Stimulated activated CD8-positive, alpha-beta memory T cell treated with anti-CD3 and anti-CD28 coated beads, Interleukin-7, amount 100 ng/mL, for 1 hour (primary cell): ENCODE measurements at regions not wholly inside any gene's neighbourhood (a gene's known extent, or its start where the extent isn't known, plus 50 kb on each side); places are given as distances from the start of the nearest gene placed in this dataset.
"Not testable (repeated sequence)": the region's sequence is repeated elsewhere in the genome, so short reads cannot be mapped to it uniquely, and the experiment has no call there.

Source experiments
- DNase-seq, 2 donors: peaks; one replicate each; pipeline ENCODE4 v3.0.0-alpha.2; 2020; ENCODE audit warnings: low read depth in 2 of 2

DNA sequence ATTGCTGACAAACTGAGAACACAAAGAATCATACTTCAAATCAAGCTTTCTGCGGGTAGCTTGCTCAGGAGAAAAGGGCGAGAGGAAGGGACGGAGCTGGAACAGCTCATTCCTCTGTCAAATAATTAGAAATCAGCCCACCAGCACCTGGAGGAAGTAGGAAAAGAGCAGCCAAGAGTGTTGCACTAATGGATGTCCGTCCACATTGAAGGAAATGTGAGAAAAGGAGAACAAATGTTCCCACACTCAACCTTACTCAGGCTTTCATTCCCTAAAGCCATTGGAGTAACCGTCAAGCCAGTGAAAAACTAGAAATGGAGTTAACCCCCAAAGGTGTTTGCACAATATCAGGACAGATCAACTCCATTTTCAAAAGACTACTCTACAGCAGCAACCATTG is 233.0 kb upstream of the PRKD1 start:
- no peak for DNase-seq

DNA sequence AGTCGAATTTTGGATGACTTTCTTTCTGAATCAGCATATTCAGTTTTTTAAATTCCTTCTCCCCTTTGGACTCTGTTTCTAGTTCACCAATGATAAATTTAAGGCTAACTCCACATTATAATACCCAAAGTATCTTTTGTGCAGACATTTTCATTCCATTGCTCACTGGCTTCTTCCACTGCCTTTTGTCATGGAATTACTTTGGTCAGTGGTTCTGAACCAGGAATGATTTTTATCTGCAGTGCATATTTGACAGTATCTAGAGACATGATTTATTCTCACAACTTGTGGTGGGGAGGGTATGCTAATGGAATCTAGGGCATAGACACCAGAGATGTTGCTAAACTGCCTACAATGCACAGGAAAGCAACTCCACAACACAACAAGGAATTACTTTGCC is 234.4 kb upstream of the PRKD1 start:
- DNase-seq: no peak

DNA sequence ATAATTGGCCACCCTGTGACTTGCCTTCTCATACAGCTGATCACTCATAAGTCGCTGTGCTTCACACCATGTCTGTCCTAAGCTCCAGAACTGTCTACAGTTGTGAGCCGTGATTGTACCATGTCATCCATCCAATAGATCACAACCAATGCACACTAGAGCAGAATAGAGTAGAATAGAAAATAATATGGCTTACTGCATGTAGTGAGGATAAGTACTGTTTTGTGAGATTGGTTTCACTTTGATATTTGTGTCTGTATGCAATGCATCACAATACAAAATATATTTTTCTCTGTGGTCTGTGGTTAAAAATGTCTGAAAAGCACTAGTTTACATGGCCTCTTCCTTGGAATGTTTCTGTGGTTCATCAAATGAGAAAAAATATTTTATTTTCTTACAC is 237.6 kb upstream of the PRKD1 start:
- no peak for DNase-seq

DNA sequence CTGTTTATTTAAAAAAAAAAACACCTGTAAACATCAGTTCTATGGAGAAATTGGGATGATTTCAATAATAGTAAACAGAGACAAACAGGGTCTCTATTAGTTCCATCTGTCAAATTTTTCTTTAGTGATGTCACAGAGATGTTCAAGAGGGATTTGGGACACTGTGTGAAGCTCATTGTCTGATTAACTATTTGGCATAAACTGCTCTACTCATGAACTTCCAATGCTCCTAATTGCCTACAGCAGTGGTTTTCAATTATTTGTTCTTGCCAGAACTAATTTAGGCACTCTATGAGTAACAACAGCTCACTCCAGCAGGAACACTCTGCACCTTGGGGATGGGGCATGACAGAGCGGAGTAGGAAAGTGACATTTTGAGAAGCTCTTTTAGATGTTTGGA is 250.1 kb upstream of the PRKD1 start:
- no peak for DNase-seq

DNA sequence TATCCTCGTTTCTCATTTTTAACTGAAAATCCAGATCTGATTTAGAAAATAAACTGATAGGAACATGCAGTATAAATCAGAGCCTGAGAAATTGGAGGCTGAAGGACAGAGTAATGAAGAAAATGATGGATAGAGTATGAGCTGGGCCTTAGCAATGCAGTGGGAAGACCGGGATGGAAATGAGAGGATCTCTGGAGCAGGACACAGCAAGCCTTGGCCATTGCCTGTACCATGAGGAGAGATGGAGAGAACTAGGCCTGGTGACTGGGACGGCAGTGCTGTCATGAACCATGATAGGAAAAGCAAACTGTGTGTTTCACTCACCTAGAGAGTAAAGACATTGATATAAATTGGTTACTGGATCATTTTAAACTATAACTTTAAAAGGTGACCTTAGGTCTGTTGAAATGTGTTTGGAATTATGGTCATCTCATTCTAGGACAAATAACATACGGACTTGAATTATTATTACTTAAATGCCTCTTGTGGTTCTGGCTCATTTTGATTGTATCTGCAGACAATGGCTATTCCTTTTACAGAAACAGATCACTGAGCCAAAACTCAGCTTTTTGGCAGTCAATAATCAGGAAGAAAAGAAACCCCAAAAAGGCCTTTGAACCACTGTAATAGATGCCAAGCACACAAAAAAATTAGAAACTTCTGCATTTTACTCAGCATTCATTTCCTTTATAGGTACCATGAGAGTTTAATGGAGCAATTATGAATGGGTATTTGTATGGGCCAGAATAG is 251.9 kb upstream of the PRKD1 start:
- no peak for DNase-seq

DNA sequence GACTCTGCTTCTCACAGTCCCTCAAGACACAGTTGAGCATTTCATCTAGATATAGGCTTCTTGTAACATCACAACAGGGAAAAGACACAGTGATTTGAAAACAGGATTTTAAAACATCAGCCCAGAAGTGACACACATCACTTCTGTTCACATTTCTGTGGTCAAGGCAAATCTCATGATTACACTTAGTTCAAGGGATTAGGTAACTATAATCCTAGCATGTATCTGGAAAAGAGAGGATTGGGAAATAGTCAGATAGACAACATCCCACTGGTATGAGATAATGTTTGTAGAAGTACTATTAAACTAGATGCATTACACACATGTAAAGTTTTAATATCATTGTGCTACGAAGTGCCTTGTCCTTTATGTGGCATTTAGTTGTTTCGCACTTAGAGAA is 252.6 kb upstream of the PRKD1 start:
- no peak for DNase-seq

DNA sequence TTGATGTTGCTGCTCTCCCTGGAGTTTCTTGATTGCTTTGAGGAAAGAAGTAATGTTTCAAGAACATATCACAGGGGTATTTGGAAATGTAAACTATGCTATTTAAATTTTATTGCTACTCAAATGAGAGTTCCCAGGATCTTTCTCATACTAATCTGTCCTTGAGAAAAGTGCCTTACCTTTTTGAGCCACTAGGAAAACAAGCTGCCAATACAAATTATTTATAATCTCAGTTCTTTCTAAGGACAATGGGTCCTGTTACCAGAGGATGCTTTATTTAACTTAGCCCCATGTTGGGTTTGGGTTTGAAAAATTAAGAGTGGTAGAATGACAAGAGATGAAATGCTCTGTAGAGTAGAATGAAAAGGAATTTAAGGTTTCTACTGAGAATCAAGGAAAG is 258.2 kb upstream of the PRKD1 start:
- no peak for DNase-seq

DNA sequence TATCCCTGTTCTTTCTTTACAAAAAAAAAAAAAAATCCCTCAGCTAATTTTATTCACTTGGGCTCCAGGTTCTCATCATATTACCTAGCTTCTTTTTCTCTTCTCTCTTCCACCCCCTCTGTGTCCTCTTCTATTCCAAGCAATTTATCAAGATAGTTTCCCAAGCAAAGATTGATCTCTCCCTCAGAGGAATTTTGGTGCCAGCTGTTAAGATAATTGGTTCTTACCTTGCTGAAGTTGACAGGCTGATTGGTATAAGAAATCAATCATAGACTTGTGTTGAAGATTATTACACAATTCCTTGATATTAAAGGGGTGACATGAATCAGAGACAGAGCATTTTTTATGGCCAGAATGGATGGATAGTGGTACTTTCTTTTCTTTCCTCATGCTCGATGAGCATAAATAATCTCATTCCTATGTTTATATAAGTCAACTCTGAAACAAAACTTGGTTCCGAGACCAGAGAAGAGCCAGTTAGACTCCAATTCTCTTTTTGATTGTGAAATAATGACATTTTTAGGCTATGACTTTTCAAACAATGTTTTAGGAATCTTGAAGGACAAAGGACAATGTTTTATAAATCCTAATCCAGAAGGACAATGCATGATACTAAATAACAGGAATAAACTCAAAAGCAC is 264.1 kb upstream of the PRKD1 start:
- DNase-seq: no peak

DNA sequence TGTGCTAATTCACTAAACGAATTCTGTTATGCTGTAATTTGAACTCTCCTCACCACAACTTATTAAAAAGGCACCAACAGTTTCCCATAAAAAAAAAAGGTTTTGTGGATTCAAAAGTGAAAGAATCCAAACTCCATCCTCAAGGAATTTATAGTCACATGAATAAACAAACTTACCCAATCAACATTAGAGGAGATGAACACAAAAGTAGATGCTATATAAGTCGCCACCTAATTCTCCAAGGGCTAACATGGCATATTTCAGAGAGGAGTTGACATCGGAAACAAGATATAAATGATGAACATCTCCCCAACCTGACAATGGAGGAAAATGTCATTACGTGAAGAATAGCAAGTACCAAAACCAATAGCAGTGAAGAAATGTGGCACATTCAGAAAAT is 265.5 kb upstream of the PRKD1 start:
- DNase-seq: no peak

DNA sequence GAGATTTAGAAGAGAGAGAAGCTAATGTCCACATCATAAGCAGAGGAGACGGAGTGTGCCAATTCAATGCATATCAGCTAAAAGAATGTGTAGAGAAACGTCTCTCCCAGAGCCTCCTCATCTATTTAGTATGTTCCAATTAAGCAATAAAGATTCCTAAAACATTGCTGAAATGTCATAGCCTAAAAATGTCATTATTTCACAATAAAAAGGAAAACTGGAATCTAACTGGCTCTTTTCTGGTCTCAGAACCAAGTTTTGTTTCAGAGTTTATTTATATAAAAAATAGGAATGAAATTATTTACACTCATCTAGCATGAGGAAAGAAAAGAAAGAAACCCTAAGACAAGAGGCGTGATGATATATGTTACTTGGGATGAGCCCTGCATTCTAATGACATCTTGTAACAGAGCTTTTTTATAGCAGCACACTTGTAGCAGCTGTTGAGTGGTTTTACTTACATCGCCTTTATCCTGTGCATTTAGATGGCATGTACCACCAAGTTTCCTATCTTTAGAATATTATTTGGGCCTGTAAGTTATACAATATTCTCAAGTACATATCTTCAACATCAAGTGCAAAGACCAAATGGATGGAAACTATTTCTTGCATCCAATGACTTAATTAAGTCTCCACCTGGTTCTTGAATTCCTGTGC is 266.3 kb upstream of the PRKD1 start:
- DNase-seq: no peak

DNA sequence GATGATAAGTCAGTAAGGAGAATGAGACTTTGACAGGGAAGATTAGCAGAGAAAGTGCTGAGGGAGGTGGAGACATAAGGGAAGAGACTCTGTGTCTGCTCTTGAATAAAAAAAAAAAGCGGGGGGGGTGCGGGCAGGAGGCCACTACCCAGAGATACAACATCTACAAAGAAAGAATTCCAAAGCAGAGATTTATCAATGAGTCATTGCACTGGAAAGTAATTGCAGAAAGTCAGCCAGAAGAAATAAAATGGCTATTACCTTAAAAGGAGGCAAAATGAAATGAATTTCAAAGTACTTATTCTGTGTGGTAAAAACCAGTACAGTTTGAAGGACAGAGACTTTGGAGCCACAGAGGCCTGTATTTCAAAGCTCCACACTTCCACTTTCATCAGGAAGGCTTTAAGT is 267.1 kb upstream of the PRKD1 start:
- DNase-seq: no peak

DNA sequence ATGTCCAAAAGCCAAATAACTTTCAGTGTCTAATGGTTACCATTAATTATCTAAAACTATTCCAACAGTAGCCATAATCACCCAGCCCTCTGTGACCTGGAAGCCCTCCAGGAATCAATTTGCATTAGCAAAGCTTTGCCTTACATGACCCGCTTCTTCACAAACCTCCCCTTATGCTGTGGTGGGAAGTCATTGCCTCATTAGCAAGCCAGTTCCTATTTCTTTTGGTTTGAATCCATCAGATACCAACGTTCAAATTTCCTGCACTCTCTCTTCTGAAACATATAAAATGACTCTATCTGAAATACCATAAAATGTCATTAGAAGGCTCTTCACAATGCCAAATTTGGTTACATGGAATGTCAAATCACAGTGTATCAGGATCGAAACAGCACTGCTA is 268.3 kb upstream of the PRKD1 start:
- DNase-seq: no peak

DNA sequence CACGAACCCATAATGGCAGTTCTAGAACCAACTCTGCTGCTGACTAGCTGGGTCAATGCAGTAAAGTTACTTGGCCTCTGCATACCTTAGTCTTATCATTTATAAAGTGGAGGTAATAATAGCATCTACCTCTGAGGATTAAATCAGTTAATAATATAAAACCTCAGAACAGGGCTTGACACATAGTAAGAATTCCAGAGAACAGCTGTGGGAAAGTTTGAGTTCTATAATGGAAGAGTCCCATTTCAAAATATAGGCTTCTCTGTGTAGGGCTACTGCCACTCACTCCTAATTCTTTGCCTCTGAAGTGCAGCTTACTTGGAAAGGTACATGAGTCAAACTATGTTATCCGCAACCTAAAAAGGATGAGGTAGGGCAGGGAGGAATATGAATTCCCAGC is 269.2 kb upstream of the PRKD1 start:
- DNase-seq: no peak

DNA sequence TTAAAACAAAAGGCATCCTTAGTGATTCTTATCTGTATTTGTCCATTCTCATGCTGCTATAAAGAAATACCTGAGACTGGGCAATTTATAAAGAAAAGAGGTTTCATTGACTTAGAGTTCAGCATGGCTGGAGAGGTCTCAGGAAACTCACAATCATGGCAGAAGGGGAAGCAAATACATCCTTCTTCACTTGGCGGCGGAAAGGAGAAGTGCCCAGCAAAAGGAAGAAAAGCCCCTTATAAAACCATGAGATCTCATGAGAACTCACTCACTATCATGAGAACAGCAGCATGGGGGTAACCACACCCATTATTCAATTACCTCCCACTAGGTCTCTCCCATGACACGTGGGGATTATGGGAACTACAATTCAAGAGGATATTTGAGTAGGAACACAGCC is 271.1 kb upstream of the PRKD1 start:
- not testable (repeated sequence) for DNase-seq

DNA sequence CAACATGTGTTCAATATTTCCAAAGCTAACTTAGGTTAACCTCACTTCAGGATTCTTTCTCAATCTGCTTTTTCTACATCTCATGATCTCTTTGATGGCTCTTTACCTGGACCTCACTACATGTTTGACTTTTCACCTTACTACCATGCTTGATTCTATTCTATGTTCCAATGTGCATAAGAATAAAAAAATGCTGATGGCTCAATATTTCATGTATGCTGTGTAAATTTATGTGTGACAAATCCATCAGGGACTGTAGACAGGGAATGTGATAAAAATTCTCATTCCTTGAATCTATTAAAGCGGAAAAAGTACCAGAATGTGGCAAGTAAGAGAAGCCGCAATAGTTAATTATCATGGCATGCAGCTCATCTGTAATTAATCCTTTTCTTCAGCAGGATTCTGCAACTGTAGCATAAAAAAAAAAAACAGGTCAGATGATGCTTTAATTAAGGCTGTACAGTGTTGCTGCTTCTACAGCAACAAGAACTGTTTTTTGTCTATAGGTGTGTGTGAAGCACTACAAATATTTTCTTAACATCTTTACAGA is 276.9 kb upstream of the PRKD1 start:
- no peak for DNase-seq

DNA sequence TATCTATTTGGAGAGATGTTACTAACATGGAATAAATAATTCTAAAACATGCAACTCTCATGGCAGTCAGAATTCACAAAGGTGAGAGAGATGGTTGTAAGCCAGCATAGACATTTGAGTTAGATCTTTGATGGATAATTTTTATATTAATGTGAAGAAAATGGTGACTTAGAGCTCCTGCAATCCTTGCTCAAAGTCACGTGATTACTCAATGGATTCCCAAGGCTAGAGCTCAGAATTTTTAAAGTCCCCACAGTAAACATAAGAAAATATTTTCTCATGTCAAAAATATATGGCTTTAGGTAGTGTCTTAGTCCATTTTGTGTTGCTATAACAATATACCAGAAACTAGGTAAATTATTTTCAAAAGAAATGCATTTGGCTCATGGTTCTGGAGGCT is 281.5 kb upstream of the PRKD1 start:
- DNase-seq: no peak

DNA sequence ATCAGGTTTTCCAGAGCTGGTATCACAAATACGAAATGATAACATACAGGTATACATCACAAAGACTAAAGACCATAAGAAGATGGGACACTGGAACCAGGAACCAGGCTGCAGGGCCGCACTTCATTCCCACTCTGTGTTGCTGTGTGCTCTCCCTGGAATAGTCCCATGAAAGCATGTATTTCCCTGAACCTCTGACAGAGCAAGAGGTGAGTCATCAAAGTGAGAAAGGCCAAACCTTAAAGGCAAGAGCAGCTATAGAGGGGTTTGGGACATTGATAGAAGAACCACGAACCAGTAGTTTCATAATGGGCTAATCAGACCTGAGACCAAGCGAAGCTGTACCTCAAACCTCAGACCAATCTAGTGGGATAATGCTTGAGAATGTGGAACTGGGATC is 283.0 kb upstream of the PRKD1 start:
- no peak for DNase-seq

DNA sequence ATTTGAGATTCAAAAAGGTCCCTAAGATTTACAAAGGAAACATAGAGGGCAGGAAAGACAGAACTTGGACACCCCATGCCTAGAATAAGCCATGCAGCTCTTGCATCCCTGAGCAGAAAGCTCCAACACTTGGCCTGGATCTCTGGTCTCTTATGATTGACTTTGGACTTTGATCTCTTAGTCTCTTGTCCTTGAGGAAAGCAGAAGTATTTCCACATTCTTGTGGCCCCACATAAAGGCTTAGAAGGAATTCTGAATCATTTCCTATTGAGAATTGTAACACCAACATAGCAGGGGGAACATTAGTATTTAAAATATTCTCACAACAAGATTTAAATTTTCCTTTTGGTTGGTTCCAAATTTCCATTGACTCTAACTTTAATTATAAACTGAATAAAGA is 283.7 kb upstream of the PRKD1 start:
- DNase-seq: no peak

DNA sequence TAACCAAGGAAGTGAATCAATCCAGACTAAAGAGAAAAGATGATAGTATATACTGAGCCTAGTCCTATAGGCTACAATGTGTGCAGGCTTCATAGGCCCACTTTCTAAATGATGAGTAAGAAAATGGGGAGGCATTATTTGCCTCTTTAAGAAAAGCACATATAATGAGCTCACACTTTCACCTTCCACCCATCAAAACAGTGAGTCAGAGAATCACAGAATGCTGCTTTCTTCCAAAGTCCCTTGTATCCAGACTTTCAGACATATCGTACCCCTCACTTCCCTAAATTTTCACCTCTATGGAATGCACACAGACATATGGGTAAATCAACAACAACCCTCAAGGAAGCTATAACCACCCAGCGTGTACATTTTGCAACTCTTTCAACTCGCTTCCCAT is 286.4 kb upstream of the PRKD1 start:
- DNase-seq: no peak

DNA sequence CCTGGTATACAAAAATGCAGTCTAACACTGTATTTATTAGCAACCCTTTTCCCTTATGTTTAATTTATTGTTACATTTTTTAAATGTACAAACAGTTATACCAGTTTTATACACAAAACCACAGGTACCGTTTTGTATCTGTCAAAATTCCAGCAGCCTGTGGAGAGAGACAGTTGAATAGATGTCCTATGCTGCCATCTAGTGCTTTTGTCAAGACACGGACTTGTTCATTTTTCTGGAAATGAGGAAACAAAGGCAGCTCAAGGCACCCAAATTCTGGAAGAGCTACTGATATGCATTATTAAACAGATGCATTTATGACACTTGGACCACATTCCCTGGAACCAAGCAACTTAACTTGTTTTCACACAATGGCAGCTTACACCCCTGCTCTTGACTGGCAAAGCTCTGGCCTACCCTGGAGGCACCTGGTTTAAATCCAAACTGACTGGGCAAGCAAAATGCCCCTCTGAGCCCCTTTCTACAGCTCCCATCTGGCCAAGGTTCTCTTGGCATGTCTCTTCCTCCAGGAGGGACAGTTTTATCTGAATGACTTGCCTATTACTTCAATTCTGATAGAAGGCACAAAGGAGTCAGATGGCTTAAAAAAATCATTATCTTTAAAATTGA is 286.9 kb upstream of the PRKD1 start:
- DNase-seq: no peak

DNA sequence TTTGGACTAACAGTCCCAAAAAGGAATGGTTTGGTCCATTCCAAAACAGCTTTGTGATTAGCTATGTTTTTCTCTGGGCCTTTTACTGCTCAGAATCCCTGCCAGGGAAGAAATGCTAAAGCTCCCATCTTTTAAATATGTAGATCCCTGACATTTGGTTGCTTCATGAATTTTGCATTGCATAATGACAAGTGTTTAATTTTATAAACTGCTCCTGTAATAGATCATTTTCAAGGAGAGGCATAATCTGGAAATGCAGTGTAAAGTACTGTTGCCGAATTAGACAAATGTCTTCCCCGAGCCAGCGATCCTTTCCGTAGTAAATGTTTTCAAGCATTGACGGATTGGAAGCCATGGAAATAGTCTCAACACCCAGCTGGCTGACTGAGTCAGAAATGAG is 291.3 kb upstream of the PRKD1 start:
- no peak for DNase-seq

DNA sequence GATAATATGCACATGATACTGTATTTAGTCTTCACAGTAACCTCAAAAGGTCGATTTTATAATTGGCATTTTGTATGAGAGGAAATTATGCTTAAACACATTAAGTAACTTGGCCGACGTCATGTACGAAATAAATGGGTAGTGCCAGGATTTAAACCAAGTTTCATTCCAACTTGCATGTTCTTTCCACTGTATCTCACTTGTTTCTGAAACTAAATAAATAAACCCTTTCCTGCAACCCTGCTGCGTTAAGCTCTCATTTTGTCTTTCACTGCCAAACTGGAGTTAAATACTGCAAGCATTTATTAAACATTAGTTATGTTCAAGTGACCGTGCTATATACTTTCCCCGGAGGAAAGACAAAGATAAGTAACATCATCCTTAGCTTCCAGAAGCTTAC is 293.9 kb upstream of the PRKD1 start:
- DNase-seq: no peak

DNA sequence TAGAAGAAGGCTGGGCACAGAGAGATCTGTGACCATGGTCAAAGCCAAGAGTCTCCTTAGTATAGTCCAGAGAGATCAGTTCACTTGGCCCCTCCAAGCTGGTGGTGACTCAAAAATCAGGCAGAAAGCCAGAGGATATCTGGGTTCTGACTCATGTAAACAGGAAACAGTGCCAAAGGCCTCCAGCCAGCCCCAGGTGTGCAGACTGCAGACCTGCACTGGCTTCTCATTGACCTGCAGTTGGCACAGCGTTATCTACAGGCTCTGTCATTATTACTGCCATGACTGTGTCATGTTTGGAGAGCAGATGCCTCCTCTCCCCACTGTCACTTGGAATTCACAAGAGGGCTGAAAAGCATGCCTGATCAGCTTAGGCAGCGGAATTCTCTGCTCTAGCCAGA is 295.7 kb upstream of the PRKD1 start:
- no peak for DNase-seq
